Left renal cortex interstitium (tissue), 4 donors: ENCODE measurements at regions not wholly inside any gene's neighbourhood (a gene's known extent, or its start where the extent isn't known, plus 50 kb on each side); places are given as distances from the start of the nearest gene placed in this dataset.

Experiments
- DNase-seq, 4 donors: peaks; one replicate each; pipeline ENCODE4 v3.0.0-alpha.2; 2013; ENCODE audit warnings: low read depth in 4 of 4, low spot score in 2 of 4, missing footprints in 1 of 4

DNA sequence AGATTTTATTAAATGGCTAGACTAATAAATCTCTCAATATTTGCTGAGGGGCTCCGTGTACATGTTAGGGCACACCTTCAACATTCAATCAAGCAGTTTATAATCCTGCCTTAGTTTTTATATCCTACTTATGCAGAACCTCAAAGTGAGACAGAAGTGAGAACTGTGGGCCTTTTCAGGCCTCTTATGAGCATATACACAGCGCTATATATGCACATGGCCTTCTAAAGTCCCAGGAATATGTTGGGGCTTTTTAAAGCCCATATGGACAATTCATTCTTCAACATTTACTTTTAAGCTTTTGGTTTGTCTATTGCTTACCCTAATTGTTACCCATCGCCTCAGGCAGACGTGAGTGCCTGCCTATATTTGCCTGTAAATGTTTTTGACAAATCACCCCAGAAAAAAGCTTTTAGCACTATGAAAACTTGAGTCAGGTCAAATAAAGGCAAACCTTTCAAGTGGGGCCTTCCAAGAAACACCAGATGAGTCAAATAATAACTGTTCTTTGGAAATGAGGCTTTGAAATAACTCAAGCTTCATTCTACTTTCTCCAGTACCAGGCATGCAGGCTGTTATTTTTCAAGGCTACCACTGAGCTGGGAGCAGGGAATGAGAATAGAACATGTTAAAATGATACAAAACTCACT lies 58.2 kb downstream of the ESM1 start:
- no peak for DNase-seq

DNA sequence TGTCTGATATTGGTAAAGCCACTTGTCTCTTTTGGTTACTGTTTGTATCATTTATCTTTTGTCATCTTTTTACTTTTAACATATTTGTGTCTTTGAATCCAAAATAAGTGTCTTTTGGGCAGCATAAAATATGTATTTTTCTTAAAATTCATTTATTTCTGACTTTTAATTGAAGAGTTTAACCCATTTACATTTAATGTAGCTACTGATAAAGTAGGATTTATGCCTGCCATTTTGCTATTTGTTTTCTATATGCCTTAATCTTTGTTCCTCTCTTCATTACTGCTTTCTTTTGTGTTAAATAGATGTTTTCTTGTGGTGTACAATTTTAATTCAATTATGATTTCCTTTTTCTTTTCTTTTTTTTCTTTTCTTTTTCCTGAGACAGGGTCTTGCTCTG lies 60.9 kb downstream of the ESM1 start:
- no peak for DNase-seq

DNA sequence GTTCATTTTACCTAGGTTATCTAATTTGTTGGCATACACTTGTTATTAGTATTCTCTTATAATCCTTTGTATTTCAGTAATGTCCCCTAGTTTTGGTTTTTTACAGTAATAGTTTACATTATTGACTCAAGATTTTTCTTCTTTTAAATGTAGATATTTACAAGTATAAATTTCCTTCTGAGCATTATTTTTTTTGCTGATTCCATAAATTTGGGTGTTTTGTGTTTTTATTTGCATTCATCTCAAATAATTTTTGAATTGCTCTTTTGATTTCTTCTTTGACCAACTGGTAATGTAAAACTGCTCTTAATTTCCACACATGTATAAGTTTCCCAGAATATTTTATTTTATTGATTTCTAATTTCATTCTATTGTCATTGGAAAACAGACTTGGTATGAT lies 68.1 kb downstream of the ESM1 start:
- DNase-seq, result no peak

DNA sequence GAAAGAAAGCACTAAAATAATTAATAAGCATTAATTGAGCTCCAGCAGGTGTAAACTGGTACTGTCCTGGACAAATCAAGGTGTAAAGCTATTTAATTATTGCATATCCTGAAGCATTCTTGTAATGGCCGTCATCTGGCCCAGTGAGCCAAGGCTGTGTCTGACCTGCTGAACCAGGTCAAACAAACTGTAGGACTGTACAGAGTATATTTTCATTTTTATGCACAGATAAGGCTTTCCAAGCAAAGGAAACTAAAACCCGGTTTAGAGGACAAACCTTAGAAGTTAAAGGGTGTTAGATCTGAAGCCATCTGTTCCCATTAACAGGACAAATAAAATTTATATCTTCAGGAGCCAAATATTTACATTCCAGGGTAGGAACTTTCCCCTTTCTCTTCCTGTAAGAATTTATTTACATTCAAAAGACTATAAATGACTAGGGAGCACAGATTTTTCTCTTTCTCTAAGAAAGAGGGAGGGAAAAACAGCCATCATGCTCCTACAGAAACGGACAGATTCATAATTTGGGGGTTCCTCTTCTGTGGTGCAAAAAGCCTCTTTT lies 69.8 kb downstream of the ESM1 start:
- DNase-seq, result no peak

DNA sequence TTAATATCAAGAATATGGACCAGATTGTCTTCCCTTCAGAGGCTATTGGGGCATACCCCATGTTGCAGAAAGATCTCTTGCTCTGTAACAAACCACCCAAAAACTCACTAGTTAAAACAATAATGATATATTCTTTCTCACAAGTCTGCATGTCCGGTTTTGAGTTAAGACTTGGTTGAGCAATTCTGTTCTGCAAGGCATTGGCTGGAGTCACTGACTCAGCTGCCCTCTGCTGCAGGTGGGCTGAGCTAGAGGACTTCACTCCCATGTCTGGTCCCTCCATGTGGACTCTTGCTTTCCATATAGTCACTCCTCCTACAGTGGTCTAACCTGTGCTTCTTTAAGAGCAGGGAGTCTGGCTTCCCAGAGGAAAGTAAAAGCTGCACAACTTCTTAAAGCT lies 73.4 kb downstream of the ESM1 start:
- DNase-seq, result no peak

DNA sequence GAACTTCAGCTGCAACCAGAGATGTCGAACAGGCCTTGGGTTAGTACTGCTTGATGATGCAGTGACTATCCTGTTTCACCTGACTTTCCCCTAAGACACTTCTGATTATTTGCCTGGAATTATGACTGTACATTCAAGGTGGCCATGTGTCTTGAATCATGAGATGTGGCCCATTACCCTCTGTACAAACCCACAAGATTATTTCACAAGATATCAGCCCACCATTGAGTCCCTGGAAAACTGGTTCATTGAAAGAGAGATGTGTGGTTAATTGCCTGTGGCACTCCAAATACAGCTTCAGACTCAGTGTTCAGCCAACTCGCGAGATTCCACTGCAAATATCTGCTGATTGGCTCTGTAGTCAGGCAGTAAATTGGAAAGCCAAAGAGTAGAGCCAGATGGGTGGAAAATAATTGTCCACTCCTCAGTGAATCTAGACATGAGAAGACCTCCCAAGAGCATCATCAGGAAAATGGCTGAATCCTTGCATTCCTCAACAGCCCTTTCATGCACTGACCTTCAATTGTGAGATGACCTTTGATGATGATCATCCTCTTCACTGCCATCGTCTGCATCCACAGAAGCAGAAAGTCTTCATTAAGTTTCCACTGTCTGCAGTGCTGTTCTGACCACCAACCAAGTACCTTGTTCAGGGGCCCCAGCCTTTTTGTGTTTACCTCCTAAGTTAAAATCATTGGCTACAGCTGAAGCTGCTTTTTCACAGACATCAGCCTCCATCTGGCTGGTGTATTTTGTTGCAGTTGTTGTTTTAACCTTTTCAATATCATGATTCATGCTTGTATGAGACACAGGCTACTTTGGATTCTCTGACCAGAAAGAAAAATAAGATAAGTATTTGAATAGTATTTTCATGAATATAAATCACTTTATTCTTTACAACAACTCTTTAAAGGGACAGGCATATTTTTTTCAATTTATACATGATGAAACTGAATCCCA lies 75.2 kb downstream of the ESM1 start:
- no peak for DNase-seq

DNA sequence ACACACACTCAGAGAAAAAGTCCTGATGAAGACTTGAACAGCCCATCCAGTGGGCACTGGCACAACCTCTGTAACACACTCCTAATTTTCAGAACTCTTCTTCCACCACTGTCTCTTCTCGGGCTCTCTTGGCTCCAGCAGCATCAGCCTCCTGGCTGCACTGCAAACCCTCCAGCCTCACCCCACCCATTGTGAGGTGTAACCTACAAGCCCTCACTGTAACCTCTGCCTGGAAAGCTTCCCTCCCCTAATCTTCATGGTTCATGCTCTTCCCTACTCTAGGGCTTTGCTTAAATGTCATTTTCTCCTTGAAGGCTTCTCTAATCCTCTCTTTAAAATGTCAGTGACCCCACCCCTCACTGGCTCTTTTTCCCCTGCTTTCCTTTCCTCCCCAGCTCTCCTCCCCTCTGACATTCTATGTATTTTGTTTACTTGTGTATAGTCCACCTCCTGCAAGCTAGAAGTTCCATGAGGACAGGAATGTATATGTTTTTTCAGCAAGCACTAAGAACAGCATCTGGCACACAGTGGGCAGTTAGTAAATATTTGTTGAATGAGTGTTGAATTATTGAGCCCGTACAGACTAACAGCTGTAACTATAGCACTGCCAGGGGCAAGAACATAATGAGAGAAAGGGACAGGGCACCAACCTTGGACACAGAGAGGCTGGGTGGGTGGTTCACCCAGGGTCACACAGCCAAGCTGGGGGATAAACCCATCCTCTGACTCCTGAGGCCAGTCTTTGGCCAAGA lies 76.4 kb downstream of the ESM1 start:
- DNase-seq, result no peak

DNA sequence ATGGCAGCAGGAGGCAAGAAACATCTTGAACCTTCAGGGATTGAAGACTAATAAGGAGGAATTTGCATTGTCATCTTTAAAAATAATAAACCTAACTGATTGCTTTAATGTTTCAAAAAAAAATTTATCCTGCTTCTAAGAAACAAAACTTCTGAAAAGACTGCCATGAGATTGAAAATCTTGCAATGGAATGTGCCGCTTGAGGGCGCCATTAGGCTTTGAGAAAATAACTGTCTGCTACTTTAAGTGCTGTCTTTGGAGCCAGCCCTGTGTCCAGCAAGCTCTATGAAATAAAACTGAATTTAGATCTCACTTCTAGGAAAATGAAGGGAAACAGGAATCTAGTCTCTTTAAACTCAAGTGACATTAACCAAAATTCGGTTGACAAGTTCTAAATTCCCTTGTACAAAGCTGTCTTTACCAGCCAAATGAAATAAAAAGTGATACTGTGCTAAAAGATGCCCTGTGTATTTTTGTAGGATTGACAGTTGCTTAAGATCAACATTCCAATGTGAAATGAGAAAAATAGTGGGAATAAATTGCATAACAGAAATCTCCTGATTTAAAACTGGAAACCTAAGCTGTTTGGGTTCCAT lies 79.4 kb downstream of the ESM1 start:
- peak in 1 of 4 donors; percentile 75 for DNase-seq

DNA sequence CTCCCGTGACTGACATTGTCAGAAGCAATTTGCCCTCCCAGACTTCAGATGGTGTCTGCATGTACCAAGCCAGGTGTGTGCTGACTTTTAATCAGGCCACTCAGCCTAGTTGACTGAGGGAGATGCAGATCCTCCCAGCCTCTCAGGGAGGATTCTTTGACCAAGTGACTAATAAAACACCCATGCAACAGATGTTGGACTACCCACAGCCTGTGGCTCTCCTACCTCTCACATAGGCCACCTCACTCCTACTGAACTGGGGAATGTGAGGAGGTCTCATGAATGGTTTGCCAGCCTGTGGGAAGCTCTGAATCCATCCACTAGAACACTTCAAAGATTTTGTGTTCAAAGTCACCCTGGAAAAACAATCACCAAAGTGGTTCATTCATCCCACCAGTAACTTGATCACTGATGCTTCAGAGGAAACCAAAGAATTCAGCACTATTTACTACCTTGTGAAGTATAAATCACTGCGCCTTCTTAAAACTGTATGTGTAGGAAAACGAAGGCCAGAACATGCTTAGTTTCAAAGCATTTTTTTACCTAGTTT lies 80.1 kb downstream of the ESM1 start:
- DNase-seq, result no peak

DNA sequence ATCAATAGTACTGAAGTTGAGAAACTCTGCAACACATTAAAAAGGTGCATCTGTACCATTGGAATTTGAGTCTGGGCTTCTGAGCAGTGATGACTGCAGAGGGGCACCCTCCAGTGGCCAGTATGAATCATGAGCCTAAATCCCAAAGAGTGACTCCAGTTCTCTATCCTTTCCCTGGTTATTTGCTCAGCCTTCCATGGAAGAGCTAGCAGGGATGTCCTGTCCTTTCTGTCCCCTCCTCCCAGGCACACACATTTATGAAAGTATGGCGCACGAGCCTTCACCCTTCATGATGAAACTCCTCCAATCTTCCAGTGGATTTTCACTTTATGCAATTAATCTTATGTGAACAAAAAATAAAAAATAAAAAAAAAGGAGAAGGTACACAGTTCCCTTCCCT lies 81.0 kb downstream of the ESM1 start:
- no peak for DNase-seq

DNA sequence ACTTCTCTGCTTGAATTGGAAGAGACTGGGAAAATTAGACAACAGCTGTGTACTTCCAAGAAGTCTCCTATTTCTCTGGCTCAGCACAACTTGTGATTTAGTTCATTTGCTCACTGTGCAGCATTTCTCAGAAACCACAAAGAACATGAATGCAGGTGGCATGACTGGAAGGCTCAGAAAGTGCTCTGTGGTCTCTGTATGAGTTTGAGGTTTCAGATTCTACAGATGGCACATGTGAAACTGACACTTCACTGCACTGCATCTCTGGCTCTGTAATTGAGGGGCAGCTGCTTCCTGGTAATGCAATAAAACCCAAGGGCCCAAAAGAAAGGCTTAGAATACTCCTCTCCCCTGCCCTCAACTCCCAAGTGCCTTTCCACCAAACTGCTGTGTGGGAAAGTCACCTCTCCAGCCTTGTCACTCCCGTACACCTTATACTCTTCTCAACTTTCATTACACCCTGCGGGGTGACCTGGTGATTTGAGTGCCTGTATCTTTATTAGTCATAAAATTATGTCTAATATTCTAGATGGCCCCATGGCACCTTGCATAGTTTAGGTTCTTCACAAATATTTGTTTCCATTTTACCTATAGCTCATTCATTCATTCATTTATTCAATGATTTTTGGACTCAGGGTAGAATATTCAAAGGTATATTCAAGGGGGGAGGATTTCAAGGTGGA lies 82.5 kb downstream of the ESM1 start:
- no peak for DNase-seq

DNA sequence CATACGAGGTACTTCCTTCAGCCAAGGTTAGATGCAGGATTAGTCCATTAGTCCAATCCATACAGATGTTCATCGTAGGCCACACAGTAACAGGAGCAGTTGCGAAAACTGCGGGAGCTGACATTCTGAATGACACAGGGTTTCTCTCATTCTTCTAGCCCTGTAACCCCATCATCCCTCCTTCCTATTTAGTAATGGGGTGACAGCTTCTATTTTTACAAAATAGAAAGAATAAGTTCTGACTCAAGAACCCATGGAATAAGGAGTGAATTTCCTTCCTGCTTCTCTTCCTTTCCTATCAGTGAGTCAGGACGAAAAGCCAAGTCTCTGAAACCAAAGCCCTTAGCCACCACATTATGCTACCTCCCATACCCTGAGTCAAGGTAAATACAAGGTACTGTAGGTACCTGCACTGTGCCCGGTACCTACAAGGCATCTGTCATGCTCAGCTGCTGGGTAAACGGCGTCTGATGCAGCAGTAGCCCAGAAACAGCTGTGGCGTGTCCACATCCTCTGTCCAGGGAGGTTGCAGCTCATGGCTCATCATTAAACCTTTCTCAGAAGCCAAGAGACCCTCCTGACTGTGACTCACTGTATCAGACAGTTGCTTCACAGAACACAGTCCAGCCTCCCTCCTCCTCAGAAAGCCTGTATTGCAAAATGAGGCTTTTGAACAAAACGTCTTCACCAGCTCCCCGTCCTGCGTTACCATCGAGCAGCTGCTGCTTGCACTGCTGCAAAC lies 84.2 kb downstream of the ESM1 start:
- no peak for DNase-seq

DNA sequence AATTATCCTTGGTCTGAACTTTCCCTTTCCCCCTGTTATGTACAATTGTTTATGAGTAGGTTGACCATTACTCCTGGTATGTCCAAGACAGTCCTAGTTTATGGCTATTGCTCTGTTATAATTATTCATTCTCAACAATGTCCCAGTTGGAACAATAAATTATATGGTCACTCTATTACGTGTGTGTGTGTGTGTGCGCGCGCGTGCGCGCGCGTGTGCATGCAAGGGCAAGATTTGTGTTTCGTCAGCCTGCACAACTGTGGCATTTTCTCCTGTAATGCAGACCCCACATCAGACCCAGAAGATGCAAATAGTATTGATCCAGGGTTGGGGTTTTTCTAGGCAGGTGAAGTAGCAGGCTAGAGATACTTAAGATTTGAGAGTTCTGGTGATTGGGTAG lies 88.4 kb downstream of the ESM1 start:
- no peak for DNase-seq

DNA sequence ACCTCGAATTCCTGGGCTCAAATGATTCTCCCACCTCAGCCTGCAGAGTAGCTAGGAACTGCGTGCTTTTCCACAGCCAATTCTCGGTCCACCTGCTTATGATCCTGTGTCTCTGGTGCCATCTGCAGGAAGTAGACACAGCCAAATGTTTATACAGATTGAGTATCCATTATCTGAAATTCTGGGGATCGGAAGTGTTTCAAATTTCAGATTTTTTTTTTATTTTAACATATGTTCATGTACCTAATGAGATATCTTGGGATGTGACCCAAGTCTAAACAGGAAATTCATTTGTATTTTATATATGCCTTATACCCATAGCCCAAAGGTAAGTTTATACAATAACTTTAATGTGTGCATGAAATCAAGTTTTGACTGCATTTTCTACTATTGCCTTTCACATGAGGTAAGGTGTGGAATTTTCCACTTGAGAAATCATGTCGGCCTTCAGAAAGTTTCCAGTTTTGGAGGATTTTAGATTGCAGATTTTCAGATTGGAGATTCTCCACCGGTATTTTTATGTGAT lies 89.5 kb downstream of the ESM1 start:
- DNase-seq, result no peak

DNA sequence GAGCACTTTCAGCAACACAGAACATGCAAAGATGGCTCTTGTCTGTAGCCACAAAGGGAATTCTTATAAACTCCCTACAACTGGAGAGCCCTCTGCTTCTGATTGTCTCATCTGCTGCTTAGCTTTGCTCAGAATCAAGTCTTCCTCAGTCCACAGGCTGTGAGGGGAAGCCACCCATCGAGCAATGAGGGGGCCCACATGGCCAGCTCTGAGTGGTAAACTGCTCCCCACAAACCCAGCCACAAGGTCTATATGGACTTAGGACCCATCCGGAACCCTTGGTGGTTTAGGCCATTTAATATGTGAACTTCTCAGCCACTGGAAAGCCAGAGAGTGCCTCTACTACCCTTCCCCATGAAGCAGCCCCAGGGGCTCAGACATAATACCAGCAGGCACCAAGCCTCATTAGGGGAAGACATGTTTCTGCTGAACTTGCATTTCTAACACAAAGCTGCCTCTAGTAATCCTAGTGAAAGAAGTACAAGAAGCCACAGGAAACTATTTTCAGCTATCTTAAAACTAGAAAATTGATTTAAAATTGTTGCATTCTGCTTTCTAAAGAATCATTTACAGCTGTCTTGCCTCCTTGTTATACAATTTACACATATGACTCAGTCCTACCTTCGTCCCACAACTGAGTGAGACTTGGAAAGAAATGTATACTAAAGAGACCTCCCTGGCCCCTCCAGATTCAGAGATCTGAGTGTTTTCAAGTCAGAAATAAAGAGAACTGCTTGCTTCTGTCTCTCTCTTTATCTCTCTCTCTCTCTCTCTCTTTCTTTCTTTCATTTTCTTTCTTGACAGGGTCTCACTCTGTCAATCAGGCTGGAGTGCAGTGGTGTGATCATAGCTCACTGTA lies 90.2 kb downstream of the ESM1 start:
- no peak for DNase-seq

DNA sequence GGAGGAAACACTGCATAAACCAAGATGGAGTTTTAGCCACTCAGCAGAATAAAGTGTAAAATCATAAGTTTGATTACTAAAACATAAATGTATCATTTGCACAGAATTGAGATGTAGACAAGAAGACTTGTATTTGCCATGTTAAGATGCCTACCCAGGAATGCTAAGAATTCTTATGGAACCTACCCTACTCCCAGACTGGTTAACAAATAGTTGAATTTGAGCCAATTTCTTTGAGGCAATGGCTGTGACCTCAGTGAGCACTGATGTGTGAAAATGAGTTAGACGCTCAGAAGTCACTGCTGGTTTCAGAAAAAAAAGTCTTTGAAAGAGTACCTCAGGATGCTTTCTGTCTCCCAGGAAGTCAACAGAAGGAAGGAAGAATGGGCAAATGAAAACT lies 95.6 kb downstream of the ESM1 start:
- DNase-seq, result no peak

DNA sequence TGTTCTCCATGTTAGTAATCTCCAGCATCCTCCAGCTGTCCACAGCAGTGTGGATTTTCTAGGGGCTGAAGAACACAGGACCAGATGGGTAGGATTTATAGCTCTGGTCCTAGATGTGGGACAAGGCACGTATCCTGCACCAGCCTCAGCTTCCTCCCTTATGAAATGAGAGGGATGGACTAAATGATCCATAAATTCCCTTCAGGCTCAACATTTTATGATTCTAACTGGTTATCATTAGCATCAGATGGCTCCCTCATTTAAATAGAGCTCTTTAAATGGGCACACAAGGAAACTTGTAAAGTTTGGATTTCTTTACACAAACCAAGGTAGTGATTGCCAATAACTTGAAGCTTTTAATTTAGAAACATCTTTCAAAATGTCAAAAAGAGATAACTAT lies 97.7 kb downstream of the ESM1 start:
- no peak for DNase-seq

DNA sequence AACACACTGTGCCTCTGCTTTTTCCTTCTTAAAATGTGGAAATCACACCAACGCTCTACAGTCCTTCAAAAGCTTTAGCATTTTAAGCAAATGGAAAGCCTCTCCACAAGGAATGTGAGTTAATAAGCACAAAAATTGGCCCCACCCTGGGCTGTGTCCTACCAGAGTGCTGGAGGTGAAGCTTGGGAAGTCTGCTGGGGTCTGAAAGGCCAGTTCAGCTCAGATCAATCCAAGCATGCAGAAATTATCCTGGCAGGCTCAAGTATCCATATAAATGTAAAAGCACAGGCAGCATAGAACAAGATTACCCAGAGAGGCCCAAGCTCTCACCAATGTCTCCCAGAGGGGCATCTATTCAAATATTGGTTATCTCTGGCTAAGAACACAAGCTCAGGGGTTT lies 98.5 kb downstream of the ESM1 start:
- DNase-seq, result no peak
